K562 (cell line): ENCODE measurements at regions not wholly inside any gene's neighbourhood (a gene's known extent, or its start where the extent isn't known, plus 50 kb on each side); places are given as distances from the start of the nearest gene placed in this dataset.

Experiments used
- ARHGAP35 ChIP-seq: fragments of 450-650 bp; IDR thresholded peaks from 2 replicates; pipeline ENCODE4 v1.6.1; 2018; ENCODE audit not compliant: partially characterized antibody
- BRCA1 ChIP-seq, 2 experiments: fragments of 450-650 bp in 1 of 2; sonication (generic) in 1 of 2; formaldehyde crosslinking in 1 of 2; IDR thresholded peaks; 2 replicates each; pipeline versions ENCODE4 v1.5.0 to v1.6.1; 2017 to 2020; ENCODE audit warnings: mild to moderate bottlenecking in 1 of 2, missing genetic modification reagents in 1 of 2
- CBFB ChIP-seq: sonication (generic); formaldehyde crosslinking; IDR thresholded peaks from 2 replicates; pipeline ENCODE4 v1.4.0; 2020; ENCODE audit warnings: mild to moderate bottlenecking, missing genetic modification reagents
- CBX1 ChIP-seq: sonication (generic); IDR thresholded peaks from 2 replicates; pipeline ENCODE4 v1.6.1; 2016; ENCODE audit warnings: antibody characterized with exemption, low read depth, mild to moderate bottlenecking
- CHCHD3 ChIP-seq: fragments of 250-450 bp; sonication (Bioruptor Pico); IDR thresholded peaks from 2 replicates; pipeline ENCODE4 v2.1.2; 2022; ENCODE audit warnings: mild to moderate bottlenecking
- DDX20 ChIP-seq: fragments of 450-650 bp; IDR thresholded peaks from 2 replicates; pipeline ENCODE4 v1.6.1; 2016; ENCODE audit warnings: missing genetic modification characterization, low read depth, mild to moderate bottlenecking, missing compliant biosample characterization, moderate library complexity
- MCM3 ChIP-seq: fragments of 450-650 bp; IDR thresholded peaks from 2 replicates; pipeline ENCODE4 v1.6.1; 2016
- MYC ChIP-seq, 2 experiments: fragments of 250-450 bp in 1 of 2; sonication (Bioruptor Pico) in 1 of 2; IDR thresholded peaks; 2 replicates each; pipeline versions ENCODE4 v1.5.1 to v1.6.1; 2012 to 2021; ENCODE audit warnings: low read depth in 2 of 2, borderline replicate concordance in 1 of 2, improper control_type of control experiment in 1 of 2, low read length in 1 of 2, mild to moderate bottlenecking in 1 of 2, moderate library complexity in 1 of 2
- NCOA1 ChIP-seq: fragments of 450-650 bp; IDR thresholded peaks from 2 replicates; pipeline ENCODE4 v1.6.1; 2016; ENCODE audit warnings: low read depth
- NONO ChIP-seq, 2 experiments: fragments of 200-400 bp in 1 of 2; fragments of 450-650 bp in 1 of 2; formaldehyde crosslinking in 1 of 2; IDR thresholded peaks; 2 replicates each; pipeline ENCODE4 v1.6.1; 2017; ENCODE audit warnings: low read depth in 2 of 2, mild to moderate bottlenecking in 2 of 2, moderate library complexity in 2 of 2, low read length in 1 of 2
- PYGO2 ChIP-seq: fragments of 450-650 bp; IDR thresholded peaks from 2 replicates; pipeline ENCODE4 v1.6.1; 2016; ENCODE audit warnings: mild to moderate bottlenecking, missing genetic modification characterization, moderate library complexity, missing compliant biosample characterization
- RCOR1 ChIP-seq, 2 experiments: IDR thresholded peaks; 2 replicates each; pipeline ENCODE4 v1.6.1; 2012; ENCODE audit warnings: low read depth in 2 of 2, low read length in 2 of 2, borderline replicate concordance in 1 of 2, improper control_type of control experiment in 1 of 2
- TAF1 ChIP-seq: IDR thresholded peaks from 2 replicates; pipeline ENCODE4 v1.6.1; 2011; ENCODE audit warnings: mild to moderate bottlenecking, low read length, moderate library complexity; ENCODE audit not compliant: insufficient read depth, control insufficient read depth, severe bottlenecking; ENCODE audit errors: extremely low read depth
- ZNF696 ChIP-seq: fragments of 250-450 bp; sonication (Bioruptor Pico); conservative IDR thresholded peaks from 2 replicates; pipeline ENCODE4 v1.4.0; 2020; ENCODE audit warnings: mild to moderate bottlenecking, moderate library complexity
- ZNF76 ChIP-seq: fragments of 250-450 bp; sonication (Bioruptor Pico); IDR thresholded peaks from 2 replicates; pipeline ENCODE4 v1.4.0; 2020; ENCODE audit warnings: mild to moderate bottlenecking, moderate library complexity, borderline replicate concordance
- ZNF766 ChIP-seq: fragments of 200-800 bp; sonication (Bioruptor generic); conservative IDR thresholded peaks from 2 replicates; pipeline ENCODE4 v1.6.1; 2016; ENCODE audit warnings: missing genetic modification characterization, missing compliant biosample characterization
- TF ChIP-seq, protein P1 (sequence below): fragments of 450-650 bp; conservative IDR thresholded peaks from 2 replicates; pipeline ENCODE4 v1.6.1; 2016; ENCODE audit warnings: missing genetic modification characterization, low read depth, mild to moderate bottlenecking, control low read depth, missing compliant biosample characterization
- TF ChIP-seq, protein P2 (sequence below): fragments of 450-650 bp; IDR thresholded peaks from 2 replicates; pipeline ENCODE4 v1.6.1; 2018; ENCODE audit not compliant: partially characterized antibody
- TF ChIP-seq, protein P3 (sequence below): fragments of 250-450 bp; sonication (Bioruptor Pico); IDR thresholded peaks from 2 replicates; pipeline ENCODE4 v1.4.0; 2020; ENCODE audit warnings: mild to moderate bottlenecking, moderate library complexity, borderline replicate concordance

DNA sequence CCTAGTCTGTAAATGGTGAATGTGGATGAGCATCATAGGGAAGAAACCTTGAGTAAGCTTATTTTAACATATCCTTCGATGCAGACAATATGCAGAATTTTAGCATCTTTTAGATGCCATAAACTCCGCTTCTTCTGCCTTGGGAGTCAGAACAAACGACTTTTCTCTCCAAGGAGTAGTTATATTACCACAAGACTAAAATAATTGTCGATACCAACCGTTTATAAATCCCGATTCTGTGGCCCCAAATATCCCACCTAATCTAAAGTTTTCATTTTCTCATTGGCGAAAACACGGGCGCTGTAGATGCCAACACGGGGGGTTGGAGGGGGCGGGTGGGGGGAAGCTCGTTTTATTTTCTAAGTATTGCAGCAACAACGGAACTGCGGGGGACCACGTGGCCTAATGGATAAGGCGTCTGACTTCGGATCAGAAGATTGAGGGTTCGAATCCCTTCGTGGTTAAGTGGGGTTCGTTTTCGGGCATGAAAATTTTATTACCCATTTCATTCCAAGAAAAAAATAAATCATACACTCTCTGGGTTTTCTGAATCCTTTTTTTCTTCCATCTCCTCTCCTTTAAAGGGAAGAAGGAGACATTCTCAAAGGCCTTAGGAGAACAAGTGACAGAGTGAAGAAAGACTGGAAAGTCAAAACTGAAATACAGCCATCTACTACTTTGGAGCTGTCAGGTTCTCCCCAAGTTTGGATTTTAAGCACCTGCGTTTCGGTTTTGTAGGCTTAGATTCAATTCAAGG is 65.5 kb upstream of the BTN3A2 start (continued):
- TF ChIP-seq, protein P1, sequence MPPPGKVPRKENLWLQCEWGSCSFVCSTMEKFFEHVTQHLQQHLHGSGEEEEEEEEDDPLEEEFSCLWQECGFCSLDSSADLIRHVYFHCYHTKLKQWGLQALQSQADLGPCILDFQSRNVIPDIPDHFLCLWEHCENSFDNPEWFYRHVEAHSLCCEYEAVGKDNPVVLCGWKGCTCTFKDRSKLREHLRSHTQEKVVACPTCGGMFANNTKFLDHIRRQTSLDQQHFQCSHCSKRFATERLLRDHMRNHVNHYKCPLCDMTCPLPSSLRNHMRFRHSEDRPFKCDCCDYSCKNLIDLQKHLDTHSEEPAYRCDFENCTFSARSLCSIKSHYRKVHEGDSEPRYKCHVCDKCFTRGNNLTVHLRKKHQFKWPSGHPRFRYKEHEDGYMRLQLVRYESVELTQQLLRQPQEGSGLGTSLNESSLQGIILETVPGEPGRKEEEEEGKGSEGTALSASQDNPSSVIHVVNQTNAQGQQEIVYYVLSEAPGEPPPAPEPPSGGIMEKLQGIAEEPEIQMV (tag), result no peak
- TF ChIP-seq RCOR1 (IDR thresholded peaks at IDR 0.05; ENCODE audit: borderline replicate concordance in 1 of 2, low read depth in 2 of 2, low read length in 2 of 2) (no peak), NONO (IDR thresholded peaks at IDR 0.05; ENCODE audit: low read depth in 2 of 2, low read length in 1 of 2) (no peak), ZNF76 (no peak), TAF1 (no peak), NCOA1 (no peak), CBX1 (no peak), ARHGAP35 (no peak), ZNF766 (CRISPR knock-in tag) (no peak; the same call in 1 of the 2 replicates), ZNF696 (CRISPR knock-in tag) (no peak), PYGO2 (tag) (no peak), CHCHD3 (no peak), BRCA1 (IDR thresholded peaks at IDR 0.05) (no peak), BRCA1 (CRISPR knock-in tag; IDR thresholded peaks at IDR 0.05) (no peak), MYC (IDR thresholded peaks at IDR 0.05; ENCODE audit: low read depth, low read length) (0 out of 2 replicates have a peak, but pooled peaks have one; percentile 26), MYC (CRISPR knock-in tag; IDR thresholded peaks at IDR 0.05; ENCODE audit: borderline replicate concordance, low read depth) (no peak), MCM3 (no peak), CBFB (CRISPR knock-in tag) (no peak), DDX20 (tag) (no peak)
- TF ChIP-seq, protein P2, sequence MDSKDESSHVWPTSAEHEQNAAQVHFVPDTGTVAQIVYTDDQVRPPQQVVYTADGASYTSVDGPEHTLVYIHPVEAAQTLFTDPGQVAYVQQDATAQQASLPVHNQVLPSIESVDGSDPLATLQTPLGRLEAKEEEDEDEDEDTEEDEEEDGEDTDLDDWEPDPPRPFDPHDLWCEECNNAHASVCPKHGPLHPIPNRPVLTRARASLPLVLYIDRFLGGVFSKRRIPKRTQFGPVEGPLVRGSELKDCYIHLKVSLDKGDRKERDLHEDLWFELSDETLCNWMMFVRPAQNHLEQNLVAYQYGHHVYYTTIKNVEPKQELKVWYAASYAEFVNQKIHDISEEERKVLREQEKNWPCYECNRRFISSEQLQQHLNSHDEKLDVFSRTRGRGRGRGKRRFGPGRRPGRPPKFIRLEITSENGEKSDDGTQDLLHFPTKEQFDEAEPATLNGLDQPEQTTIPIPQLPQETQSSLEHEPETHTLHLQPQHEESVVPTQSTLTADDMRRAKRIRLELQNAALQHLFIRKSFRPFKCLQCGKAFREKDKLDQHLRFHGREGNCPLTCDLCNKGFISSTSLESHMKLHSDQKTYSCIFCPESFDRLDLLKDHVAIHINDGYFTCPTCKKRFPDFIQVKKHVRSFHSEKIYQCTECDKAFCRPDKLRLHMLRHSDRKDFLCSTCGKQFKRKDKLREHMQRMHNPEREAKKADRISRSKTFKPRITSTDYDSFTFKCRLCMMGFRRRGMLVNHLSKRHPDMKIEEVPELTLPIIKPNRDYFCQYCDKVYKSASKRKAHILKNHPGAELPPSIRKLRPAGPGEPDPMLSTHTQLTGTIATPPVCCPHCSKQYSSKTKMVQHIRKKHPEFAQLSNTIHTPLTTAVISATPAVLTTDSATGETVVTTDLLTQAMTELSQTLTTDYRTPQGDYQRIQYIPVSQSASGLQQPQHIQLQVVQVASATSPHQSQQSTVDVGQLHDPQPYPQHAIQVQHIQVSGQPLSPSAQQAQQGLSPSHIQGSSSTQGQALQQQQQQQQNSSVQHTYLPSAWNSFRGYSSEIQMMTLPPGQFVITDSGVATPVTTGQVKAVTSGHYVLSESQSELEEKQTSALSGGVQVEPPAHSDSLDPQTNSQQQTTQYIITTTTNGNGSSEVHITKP, result no peak
- TF ChIP-seq, protein P3, sequence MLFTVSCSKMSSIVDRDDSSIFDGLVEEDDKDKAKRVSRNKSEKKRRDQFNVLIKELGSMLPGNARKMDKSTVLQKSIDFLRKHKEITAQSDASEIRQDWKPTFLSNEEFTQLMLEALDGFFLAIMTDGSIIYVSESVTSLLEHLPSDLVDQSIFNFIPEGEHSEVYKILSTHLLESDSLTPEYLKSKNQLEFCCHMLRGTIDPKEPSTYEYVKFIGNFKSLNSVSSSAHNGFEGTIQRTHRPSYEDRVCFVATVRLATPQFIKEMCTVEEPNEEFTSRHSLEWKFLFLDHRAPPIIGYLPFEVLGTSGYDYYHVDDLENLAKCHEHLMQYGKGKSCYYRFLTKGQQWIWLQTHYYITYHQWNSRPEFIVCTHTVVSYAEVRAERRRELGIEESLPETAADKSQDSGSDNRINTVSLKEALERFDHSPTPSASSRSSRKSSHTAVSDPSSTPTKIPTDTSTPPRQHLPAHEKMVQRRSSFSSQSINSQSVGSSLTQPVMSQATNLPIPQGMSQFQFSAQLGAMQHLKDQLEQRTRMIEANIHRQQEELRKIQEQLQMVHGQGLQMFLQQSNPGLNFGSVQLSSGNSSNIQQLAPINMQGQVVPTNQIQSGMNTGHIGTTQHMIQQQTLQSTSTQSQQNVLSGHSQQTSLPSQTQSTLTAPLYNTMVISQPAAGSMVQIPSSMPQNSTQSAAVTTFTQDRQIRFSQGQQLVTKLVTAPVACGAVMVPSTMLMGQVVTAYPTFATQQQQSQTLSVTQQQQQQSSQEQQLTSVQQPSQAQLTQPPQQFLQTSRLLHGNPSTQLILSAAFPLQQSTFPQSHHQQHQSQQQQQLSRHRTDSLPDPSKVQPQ, result no peak
